ENCODE measurements at regions not wholly inside any gene's neighbourhood (a gene's known extent, or its start where the extent isn't known, plus 50 kb on each side); places are given as distances from the start of the nearest gene placed in this dataset.

DNA sequence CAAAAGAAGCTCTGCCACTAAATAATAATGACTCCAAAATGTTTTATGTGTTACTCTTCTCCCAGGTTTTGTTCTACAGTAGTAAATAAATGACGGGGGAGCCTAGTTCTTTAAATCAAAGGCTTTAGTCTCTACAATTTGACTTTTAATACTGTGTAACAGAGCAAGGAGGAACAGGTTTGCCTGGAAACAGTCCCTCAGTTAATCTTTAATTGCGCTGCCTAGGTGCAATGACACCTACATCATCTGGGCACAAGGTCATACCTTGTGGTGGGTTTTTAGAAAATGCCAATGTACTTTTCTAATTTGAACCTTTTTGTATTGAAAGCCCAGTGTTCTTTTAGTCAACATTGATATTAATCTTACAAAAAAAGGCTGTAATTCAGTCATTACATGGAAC lies 287.3 kb upstream of the SETBP1 start:
- H3K9me3 ChIP-seq (replicated peaks; ENCODE audit: low read length) = no peaks in the 10 kb centered on the region
- H3K36me3 ChIP-seq (ENCODE audit: insufficient read depth, low read length) = no peaks in the 10 kb centered on the region
- H3K9ac ChIP-seq (ENCODE audit: low read depth, low read length) = no peak overlapping the region
- no peaks in the 10 kb centered on the region for H3K27me3 ChIP-seq (ENCODE audit: control insufficient read depth, insufficient read depth, low read length)
- H3K4me2 ChIP-seq (ENCODE audit: low read length) = no peak overlapping the region
- H3K4me3 ChIP-seq (ENCODE audit: low read length) = no peak overlapping the region
- H3K4me1 ChIP-seq (ENCODE audit: control insufficient read depth, insufficient read depth, low read length) = no peaks in the 10 kb centered on the region

- H3K36me3 ChIP-seq (ENCODE audit: insufficient read depth, low read length) = no peaks in the 10 kb centered on the region
- H3K9ac ChIP-seq (ENCODE audit: low read depth, low read length) = no peak overlapping the region
Measured at GRCh38 chr18:44396550-44396949, 284.1 kb upstream of the SETBP1 start.

DNA sequence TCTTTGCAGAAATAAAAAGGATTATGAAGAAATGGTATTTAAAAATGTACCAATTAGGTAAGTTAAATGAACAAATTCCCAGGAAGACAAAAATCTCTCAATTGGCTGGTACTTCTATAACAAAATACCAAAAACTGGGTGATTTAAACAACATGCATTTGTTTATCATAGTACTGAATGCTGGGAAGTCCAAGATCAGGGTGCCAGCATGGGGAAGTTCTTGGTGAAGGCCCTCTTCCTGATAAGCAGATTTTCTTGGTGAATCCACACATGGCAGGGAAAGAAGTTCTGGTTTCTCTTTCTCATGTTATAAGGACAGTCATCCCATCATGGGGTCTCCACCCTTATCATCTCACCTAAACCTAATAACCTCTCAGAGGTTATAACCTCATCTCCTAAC lies 271.6 kb upstream of the SETBP1 start:
- H3K4me1 ChIP-seq (ENCODE audit: control insufficient read depth, insufficient read depth, low read length) = no peaks in the 10 kb centered on the region
- H3K4me2 ChIP-seq (ENCODE audit: low read length) = no peak overlapping the region
- H3K9me3 ChIP-seq (replicated peaks; ENCODE audit: low read length) = no peaks in the 10 kb centered on the region
- no peaks in the 10 kb centered on the region for H3K36me3 ChIP-seq (ENCODE audit: insufficient read depth, low read length)
- no peak overlapping the region for H3K4me3 ChIP-seq (ENCODE audit: low read length)
- H3K27me3 ChIP-seq (ENCODE audit: control insufficient read depth, insufficient read depth, low read length) = no peaks in the 10 kb centered on the region
- H3K9ac ChIP-seq (ENCODE audit: low read depth, low read length) = no peak overlapping the region

More at GRCh38 chr18:44396550-44396949, 284.1 kb upstream of the SETBP1 start:
- H3K27me3 ChIP-seq (ENCODE audit: control insufficient read depth, insufficient read depth, low read length) = peaks cover 6% of the 10 kb centered on the region
- no peaks in the 10 kb centered on the region for H3K4me1 ChIP-seq (ENCODE audit: control insufficient read depth, insufficient read depth, low read length)
- H3K4me2 ChIP-seq (ENCODE audit: low read length) = no peak overlapping the region
- H3K9me3 ChIP-seq (replicated peaks; ENCODE audit: low read length) = no peaks in the 10 kb centered on the region
- no peak overlapping the region for H3K4me3 ChIP-seq (ENCODE audit: low read length)

- Histone ChIP-seq H3K27me3 (ENCODE audit: control insufficient read depth, insufficient read depth, low read length) (no peaks in the 10 kb centered on the region), H3K4me3 (ENCODE audit: low read length) (no peak overlapping the region), H3K9me3 (replicated peaks; ENCODE audit: low read length) (no peaks in the 10 kb centered on the region), H3K9ac (ENCODE audit: low read depth, low read length) (no peak overlapping the region), H3K36me3 (ENCODE audit: insufficient read depth, low read length) (no peaks in the 10 kb centered on the region), H3K4me1 (ENCODE audit: control insufficient read depth, insufficient read depth, low read length) (no peaks in the 10 kb centered on the region), H3K4me2 (ENCODE audit: low read length) (no peak overlapping the region)
Measured at GRCh38 chr18:44409515-44409914, 271.2 kb upstream of the SETBP1 start.

GRCh38 chr18:44410740-44411139 lies 269.9 kb upstream of the SETBP1 start:
- Histone ChIP-seq H3K4me3 (ENCODE audit: low read length) (no peak overlapping the region), H3K9ac (ENCODE audit: low read depth, low read length) (no peak overlapping the region), H3K4me1 (ENCODE audit: control insufficient read depth, insufficient read depth, low read length) (no peaks in the 10 kb centered on the region), H3K27me3 (ENCODE audit: control insufficient read depth, insufficient read depth, low read length) (no peaks in the 10 kb centered on the region), H3K9me3 (replicated peaks; ENCODE audit: low read length) (no peaks in the 10 kb centered on the region), H3K4me2 (ENCODE audit: low read length) (no peak overlapping the region), H3K36me3 (ENCODE audit: insufficient read depth, low read length) (no peaks in the 10 kb centered on the region)

GRCh38 chr18:44411262-44411905 lies 269.3 kb upstream of the SETBP1 start:
- no peaks in the 10 kb centered on the region for H3K4me1 ChIP-seq (ENCODE audit: control insufficient read depth, insufficient read depth, low read length)
- H3K9ac ChIP-seq (ENCODE audit: low read depth, low read length) = no peak overlapping the region
- H3K36me3 ChIP-seq (ENCODE audit: insufficient read depth, low read length) = no peaks in the 10 kb centered on the region
- no peaks in the 10 kb centered on the region for H3K27me3 ChIP-seq (ENCODE audit: control insufficient read depth, insufficient read depth, low read length)
- H3K4me3 ChIP-seq (ENCODE audit: low read length) = no peak overlapping the region
- no peak overlapping the region for H3K4me2 ChIP-seq (ENCODE audit: low read length)
- H3K9me3 ChIP-seq (replicated peaks; ENCODE audit: low read length) = no peaks in the 10 kb centered on the region

DNA sequence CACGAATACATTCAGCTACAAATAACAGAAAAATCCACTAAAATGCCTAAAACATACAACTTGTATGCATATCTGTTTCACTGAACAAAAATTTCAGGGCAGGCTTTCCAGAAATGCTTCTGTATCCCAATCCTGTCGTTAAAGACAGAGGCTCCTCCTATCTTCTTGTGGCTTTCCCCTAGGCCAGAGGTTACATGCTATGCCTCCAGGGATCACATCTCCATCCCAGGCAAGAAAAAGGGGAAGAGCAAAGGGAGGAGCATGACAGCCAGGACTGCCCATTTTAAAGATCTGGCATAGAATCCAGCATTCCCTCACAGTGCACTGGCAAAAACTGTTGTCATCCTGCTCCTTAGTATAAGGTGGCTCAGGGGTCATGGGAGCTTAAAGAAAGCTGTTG lies 268.7 kb upstream of the SETBP1 start:
- Histone ChIP-seq H3K27me3 (ENCODE audit: control insufficient read depth, insufficient read depth, low read length) (no peaks in the 10 kb centered on the region), H3K4me3 (ENCODE audit: low read length) (no peak overlapping the region), H3K9ac (ENCODE audit: low read depth, low read length) (no peak overlapping the region), H3K4me1 (ENCODE audit: control insufficient read depth, insufficient read depth, low read length) (no peaks in the 10 kb centered on the region), H3K4me2 (ENCODE audit: low read length) (no peak overlapping the region), H3K36me3 (ENCODE audit: insufficient read depth, low read length) (no peaks in the 10 kb centered on the region), H3K9me3 (replicated peaks; ENCODE audit: low read length) (no peaks in the 10 kb centered on the region)

- Histone ChIP-seq H3K4me3 (ENCODE audit: low read length) (no peak overlapping the region), H3K9me3 (replicated peaks; ENCODE audit: low read length) (no peaks in the 10 kb centered on the region)
Measured at GRCh38 chr18:44423814-44424644, 256.7 kb upstream of the SETBP1 start.

GRCh38 chr18:44424645-44425035 lies 256.0 kb upstream of the SETBP1 start:
- no peak overlapping the region for H3K4me2 ChIP-seq (ENCODE audit: low read length)
- no peaks in the 10 kb centered on the region for H3K27me3 ChIP-seq (ENCODE audit: control insufficient read depth, insufficient read depth, low read length)
- H3K9me3 ChIP-seq (replicated peaks; ENCODE audit: low read length) = no peaks in the 10 kb centered on the region
- no peaks in the 10 kb centered on the region for H3K36me3 ChIP-seq (ENCODE audit: insufficient read depth, low read length)
- H3K4me1 ChIP-seq (ENCODE audit: control insufficient read depth, insufficient read depth, low read length) = no peaks in the 10 kb centered on the region
- no peak overlapping the region for H3K9ac ChIP-seq (ENCODE audit: low read depth, low read length)
- no peak overlapping the region for H3K4me3 ChIP-seq (ENCODE audit: low read length)

More at GRCh38 chr18:44423814-44424644, 256.7 kb upstream of the SETBP1 start:
- Histone ChIP-seq H3K9ac (ENCODE audit: low read depth, low read length) (no peak overlapping the region), H3K27me3 (ENCODE audit: control insufficient read depth, insufficient read depth, low read length) (no peaks in the 10 kb centered on the region), H3K4me1 (ENCODE audit: control insufficient read depth, insufficient read depth, low read length) (no peaks in the 10 kb centered on the region), H3K4me2 (ENCODE audit: low read length) (no peak overlapping the region), H3K36me3 (ENCODE audit: insufficient read depth, low read length) (no peaks in the 10 kb centered on the region)

DNA sequence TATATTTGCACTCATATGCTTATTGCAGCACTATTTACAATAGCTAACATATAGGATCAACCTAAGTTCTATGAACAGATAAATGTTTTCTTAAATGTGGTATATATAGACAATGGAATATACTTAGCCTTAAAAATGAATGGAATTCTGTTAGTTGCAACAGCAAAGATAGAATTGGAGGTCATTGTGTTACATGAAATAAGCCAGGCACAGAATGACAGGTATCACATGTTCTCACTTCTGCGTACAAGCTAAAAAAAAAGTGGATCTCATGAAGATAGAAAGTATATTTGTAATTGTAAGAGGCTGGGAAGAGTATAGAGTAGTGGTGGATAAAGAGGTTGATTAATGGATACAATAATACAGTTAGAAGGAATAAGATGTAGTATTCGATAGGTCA lies 255.5 kb upstream of the SETBP1 start:
- H3K9me3 ChIP-seq (replicated peaks; ENCODE audit: low read length) = no peaks in the 10 kb centered on the region
- no peak overlapping the region for H3K4me3 ChIP-seq (ENCODE audit: low read length)
- H3K27me3 ChIP-seq (ENCODE audit: control insufficient read depth, insufficient read depth, low read length) = no peaks in the 10 kb centered on the region
- no peaks in the 10 kb centered on the region for H3K4me1 ChIP-seq (ENCODE audit: control insufficient read depth, insufficient read depth, low read length)
- no peak overlapping the region for H3K4me2 ChIP-seq (ENCODE audit: low read length)
- no peak overlapping the region for H3K9ac ChIP-seq (ENCODE audit: low read depth, low read length)
- H3K36me3 ChIP-seq (ENCODE audit: insufficient read depth, low read length) = no peaks in the 10 kb centered on the region

DNA sequence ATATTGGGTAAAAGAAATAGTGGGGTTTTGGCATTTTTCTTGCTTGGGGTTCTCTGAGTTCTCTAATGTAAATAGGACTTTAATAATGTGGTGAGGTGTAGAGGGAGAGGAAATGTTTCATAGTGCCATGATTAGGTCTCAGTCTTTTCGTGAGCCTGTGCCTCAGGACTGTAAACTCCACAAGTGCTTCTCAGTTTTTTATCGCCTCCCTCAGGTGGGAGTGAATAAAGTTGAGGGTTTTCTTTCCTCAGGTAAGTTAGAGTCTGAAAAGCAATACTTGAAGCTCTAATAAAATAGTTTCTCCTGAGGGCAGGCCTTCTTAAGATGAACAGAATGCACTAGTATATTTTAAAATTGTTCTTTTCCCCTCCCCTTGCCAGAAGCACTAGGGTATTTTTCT lies 243.1 kb upstream of the SETBP1 start:
- Histone ChIP-seq H3K27me3 (ENCODE audit: control insufficient read depth, insufficient read depth, low read length) (no peaks in the 10 kb centered on the region), H3K9ac (ENCODE audit: low read depth, low read length) (no peak overlapping the region), H3K4me1 (ENCODE audit: control insufficient read depth, insufficient read depth, low read length) (no peaks in the 10 kb centered on the region), H3K9me3 (replicated peaks; ENCODE audit: low read length) (no peaks in the 10 kb centered on the region), H3K4me3 (ENCODE audit: low read length) (no peak overlapping the region), H3K4me2 (ENCODE audit: low read length) (no peak overlapping the region), H3K36me3 (ENCODE audit: insufficient read depth, low read length) (no peaks in the 10 kb centered on the region)

- H3K27me3 ChIP-seq (ENCODE audit: control insufficient read depth, insufficient read depth, low read length) = no peaks in the 10 kb centered on the region
- no peak overlapping the region for H3K9ac ChIP-seq (ENCODE audit: low read depth, low read length)
- H3K9me3 ChIP-seq (replicated peaks; ENCODE audit: low read length) = no peaks in the 10 kb centered on the region
- no peak overlapping the region for H3K4me3 ChIP-seq (ENCODE audit: low read length)
- no peaks in the 10 kb centered on the region for H3K4me1 ChIP-seq (ENCODE audit: control insufficient read depth, insufficient read depth, low read length)
- H3K36me3 ChIP-seq (ENCODE audit: insufficient read depth, low read length) = no peaks in the 10 kb centered on the region
- no peak overlapping the region for H3K4me2 ChIP-seq (ENCODE audit: low read length)
Measured at GRCh38 chr18:44450226-44450625, 230.5 kb upstream of the SETBP1 start.
